Uterus (tissue), 2 donors: ENCODE measurements at regions not wholly inside any gene's neighbourhood (a gene's known extent, or its start where the extent isn't known, plus 50 kb on each side); places are given as distances from the start of the nearest gene placed in this dataset.

Experiments
- POLR2A ChIP-seq, 2 donors: fragments of 450-650 bp; IDR thresholded peaks; one replicate each; pipeline ENCODE4 v1.6.1; 2016; ENCODE audit warnings: antibody characterized with exemption in 2 of 2, mild to moderate bottlenecking in 1 of 2, moderate library complexity in 1 of 2
- TF ChIP-seq, protein P1 (sequence below), 4 experiments: fragments of 200-600 bp in 2 of 4; fragments of 450-650 bp in 2 of 4; sonication (generic) in 2 of 4; IDR thresholded peaks; one replicate each; pipeline ENCODE4 v1.5.1; 2016 to 2019; ENCODE audit warnings: antibody characterized with exemption in 4 of 4, mild to moderate bottlenecking in 2 of 4, moderate library complexity in 1 of 4

DNA sequence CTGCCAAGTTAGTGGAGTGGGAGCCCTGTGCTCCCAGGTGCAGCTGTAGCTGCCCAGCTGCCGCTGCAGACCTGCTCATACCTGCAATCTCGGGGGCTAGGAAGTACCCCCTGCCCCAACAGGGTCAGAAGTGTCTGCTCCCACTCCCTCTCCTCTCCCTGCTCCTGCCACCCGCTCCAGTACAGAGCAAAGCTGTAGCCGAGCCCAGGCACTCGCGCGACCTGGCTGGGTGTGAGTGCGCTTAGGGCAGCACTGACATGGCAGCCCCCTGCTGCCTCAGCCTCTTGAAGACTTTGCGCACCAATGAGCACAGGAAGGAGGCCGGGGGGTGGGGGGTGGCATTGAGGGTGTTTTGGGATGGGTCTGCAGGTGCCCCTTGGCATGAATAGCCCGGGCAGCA lies 1951.4 kb downstream of the SUCLG1 start:
- TF ChIP-seq, protein P1, sequence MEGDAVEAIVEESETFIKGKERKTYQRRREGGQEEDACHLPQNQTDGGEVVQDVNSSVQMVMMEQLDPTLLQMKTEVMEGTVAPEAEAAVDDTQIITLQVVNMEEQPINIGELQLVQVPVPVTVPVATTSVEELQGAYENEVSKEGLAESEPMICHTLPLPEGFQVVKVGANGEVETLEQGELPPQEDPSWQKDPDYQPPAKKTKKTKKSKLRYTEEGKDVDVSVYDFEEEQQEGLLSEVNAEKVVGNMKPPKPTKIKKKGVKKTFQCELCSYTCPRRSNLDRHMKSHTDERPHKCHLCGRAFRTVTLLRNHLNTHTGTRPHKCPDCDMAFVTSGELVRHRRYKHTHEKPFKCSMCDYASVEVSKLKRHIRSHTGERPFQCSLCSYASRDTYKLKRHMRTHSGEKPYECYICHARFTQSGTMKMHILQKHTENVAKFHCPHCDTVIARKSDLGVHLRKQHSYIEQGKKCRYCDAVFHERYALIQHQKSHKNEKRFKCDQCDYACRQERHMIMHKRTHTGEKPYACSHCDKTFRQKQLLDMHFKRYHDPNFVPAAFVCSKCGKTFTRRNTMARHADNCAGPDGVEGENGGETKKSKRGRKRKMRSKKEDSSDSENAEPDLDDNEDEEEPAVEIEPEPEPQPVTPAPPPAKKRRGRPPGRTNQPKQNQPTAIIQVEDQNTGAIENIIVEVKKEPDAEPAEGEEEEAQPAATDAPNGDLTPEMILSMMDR (IDR thresholded peaks at IDR 0.05) = no peak
- TF ChIP-seq POLR2A (IDR thresholded peaks at IDR 0.05) = no peak
